ENCODE measurements at regions not wholly inside any gene's neighbourhood (a gene's known extent, or its start where the extent isn't known, plus 50 kb on each side); places are given as distances from the start of the nearest gene placed in this dataset.

DNA sequence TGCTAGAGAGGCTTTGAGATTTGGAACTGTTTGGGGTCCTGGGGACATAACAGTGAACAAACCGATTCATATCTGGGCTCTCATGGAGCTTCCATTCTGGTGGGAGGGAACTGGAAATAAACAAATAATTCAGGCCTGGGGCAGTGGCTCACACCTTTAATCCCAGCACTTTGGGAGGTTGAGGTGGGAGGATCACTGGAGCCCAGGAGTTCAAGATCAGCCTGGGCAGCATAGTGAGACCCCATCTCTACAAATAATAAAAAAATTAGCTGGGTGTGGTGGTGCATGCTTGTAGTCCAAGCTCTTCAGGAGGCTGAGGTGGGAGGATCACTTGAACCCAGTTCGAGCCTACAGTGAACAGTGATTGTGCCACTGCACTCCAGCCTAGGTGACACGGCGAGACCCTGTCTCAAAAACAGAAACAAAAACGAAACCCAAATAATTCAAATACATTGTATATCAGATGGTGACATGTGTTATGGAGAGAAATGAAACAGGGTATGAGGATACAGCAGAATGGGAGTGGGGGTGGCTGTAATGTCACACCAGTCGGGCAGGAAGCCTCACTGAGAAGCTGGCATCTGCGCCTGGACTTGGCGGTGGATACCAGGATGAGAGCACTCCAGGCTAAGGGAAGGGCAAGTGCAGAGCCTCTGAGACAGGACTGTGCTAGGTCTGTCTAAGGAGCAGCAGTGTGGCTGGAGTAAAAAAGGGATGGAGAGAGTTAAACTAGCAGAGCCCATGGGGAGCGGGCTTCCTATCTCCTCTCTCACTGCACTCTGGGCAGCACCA is 131.1 kb upstream of the ZNF536 start:
- no peak for TF ChIP-seq POLR2A (IDR thresholded peaks at IDR 0.05)
- TF ChIP-seq, protein P1, sequence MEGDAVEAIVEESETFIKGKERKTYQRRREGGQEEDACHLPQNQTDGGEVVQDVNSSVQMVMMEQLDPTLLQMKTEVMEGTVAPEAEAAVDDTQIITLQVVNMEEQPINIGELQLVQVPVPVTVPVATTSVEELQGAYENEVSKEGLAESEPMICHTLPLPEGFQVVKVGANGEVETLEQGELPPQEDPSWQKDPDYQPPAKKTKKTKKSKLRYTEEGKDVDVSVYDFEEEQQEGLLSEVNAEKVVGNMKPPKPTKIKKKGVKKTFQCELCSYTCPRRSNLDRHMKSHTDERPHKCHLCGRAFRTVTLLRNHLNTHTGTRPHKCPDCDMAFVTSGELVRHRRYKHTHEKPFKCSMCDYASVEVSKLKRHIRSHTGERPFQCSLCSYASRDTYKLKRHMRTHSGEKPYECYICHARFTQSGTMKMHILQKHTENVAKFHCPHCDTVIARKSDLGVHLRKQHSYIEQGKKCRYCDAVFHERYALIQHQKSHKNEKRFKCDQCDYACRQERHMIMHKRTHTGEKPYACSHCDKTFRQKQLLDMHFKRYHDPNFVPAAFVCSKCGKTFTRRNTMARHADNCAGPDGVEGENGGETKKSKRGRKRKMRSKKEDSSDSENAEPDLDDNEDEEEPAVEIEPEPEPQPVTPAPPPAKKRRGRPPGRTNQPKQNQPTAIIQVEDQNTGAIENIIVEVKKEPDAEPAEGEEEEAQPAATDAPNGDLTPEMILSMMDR (IDR thresholded peaks at IDR 0.05), result no peak
- no peak for TF ChIP-seq POLR2AphosphoS5 (IDR thresholded peaks at IDR 0.05)
- no peak for TF ChIP-seq EP300 (IDR thresholded peaks at IDR 0.05)

Measured in gastroesophageal sphincter (tissue), 3 donors.